Colon (tissue), 2 donors: ENCODE measurements at regions not wholly inside any gene's neighbourhood (a gene's known extent, or its start where the extent isn't known, plus 50 kb on each side); places are given as distances from the start of the nearest gene placed in this dataset.

Experiments
- FAIRE-seq: peaks from 2 replicates; lab custom pipeline; 2012; peaks lifted over from hg19 to GRCh38; lab: Jason Lieb, UNC
- donor health status: control.
- donor health status: control.

- no peak for FAIRE-seq
These were observed 89.0 kb upstream of the PTPRR start for GRCh38 chr12:71009430-71010142.

GRCh38 chr12:71008616-71009015 lies 88.1 kb upstream of the PTPRR start:
- no peak for FAIRE-seq

GRCh38 chr12:71007781-71008404 lies 87.4 kb upstream of the PTPRR start:
- no peak for FAIRE-seq

- FAIRE-seq: no peak
These were observed 86.5 kb upstream of the PTPRR start for GRCh38 chr12:71007020-71007419.

GRCh38 chr12:71005166-71005565 lies 84.6 kb upstream of the PTPRR start:
- no peak for FAIRE-seq

GRCh38 chr12:71004578-71004977 lies 84.0 kb upstream of the PTPRR start:
- FAIRE-seq: no peak

- no peak for FAIRE-seq
These were observed 80.2 kb upstream of the PTPRR start for GRCh38 chr12:71000748-71001147.

- FAIRE-seq: no peak
These were observed 79.7 kb upstream of the PTPRR start for GRCh38 chr12:71000255-71000654.

GRCh38 chr12:70994217-70994788 lies 73.8 kb upstream of the PTPRR start:
- FAIRE-seq: no peak

- FAIRE-seq: no peak
These were observed 68.7 kb upstream of the PTPRR start for GRCh38 chr12:70989232-70989631.

- no peak for FAIRE-seq
These were observed 65.3 kb upstream of the PTPRR start for GRCh38 chr12:70985850-70986249.

- FAIRE-seq: no peak
These were observed 63.2 kb upstream of the PTPRR start for GRCh38 chr12:70983692-70984091.

- no peak for FAIRE-seq
These were observed 62.5 kb upstream of the PTPRR start for GRCh38 chr12:70982991-70983390.

GRCh38 chr12:70982286-70982685 lies 61.7 kb upstream of the PTPRR start:
- FAIRE-seq: no peak

GRCh38 chr12:70971001-70971794 lies 50.7 kb upstream of the PTPRR start:
- no peak for FAIRE-seq
